ENCODE measurements at regions not wholly inside any gene's neighbourhood (a gene's known extent, or its start where the extent isn't known, plus 50 kb on each side); places are given as distances from the start of the nearest gene placed in this dataset.

DNA sequence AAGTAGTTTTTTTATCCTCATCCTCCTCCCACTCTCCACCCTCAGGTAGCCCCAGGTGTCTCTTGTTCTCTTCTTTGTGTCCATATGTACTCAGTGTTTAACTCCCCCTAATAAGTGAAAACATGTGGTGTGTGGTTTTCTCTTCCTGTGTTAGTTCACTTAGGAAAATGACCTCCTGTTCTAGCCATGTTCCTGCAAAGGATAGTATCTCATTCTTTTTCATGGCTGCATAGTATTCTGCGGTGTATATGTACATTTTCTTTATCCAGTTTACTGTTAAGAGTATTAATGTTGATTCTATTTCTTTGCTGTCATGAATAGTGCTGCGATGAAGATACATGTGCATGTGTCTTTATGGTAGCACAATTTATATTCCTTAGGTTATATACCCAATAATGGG is 68.4 kb upstream of the RANBP3L start:
- TF ChIP-seq, protein P1, sequence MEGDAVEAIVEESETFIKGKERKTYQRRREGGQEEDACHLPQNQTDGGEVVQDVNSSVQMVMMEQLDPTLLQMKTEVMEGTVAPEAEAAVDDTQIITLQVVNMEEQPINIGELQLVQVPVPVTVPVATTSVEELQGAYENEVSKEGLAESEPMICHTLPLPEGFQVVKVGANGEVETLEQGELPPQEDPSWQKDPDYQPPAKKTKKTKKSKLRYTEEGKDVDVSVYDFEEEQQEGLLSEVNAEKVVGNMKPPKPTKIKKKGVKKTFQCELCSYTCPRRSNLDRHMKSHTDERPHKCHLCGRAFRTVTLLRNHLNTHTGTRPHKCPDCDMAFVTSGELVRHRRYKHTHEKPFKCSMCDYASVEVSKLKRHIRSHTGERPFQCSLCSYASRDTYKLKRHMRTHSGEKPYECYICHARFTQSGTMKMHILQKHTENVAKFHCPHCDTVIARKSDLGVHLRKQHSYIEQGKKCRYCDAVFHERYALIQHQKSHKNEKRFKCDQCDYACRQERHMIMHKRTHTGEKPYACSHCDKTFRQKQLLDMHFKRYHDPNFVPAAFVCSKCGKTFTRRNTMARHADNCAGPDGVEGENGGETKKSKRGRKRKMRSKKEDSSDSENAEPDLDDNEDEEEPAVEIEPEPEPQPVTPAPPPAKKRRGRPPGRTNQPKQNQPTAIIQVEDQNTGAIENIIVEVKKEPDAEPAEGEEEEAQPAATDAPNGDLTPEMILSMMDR (IDR thresholded peaks at IDR 0.05), result no peak
- no peak for TF ChIP-seq POLR2A (IDR thresholded peaks at IDR 0.05)

All from thyroid gland (tissue), 4 donors.